ENCODE measurements at regions not wholly inside any gene's neighbourhood (a gene's known extent, or its start where the extent isn't known, plus 50 kb on each side); places are given as distances from the start of the nearest gene placed in this dataset.

- no peak for ATAC-seq
- TF ChIP-seq POU6F1 (CRISPR knock-in tag; IDR thresholded peaks at IDR 0.05; ENCODE audit: borderline replicate concordance, low read depth) (no peak), CSRNP3 (CRISPR knock-in tag; IDR thresholded peaks at IDR 0.05) (no peak), ZNF70 (CRISPR knock-in tag; IDR thresholded peaks at IDR 0.05) (no peak), OSR1 (CRISPR knock-in tag; IDR thresholded peaks at IDR 0.05) (no peak), ISL1 (CRISPR knock-in tag; IDR thresholded peaks at IDR 0.05) (no peak), TCF4 (CRISPR knock-in tag; IDR thresholded peaks at IDR 0.05; ENCODE audit: borderline replicate concordance) (no peak), PATZ1 (CRISPR knock-in tag; IDR thresholded peaks at IDR 0.05; ENCODE audit: borderline replicate concordance) (no peak), ZNF565 (CRISPR knock-in tag; conservative IDR thresholded peaks at IDR 0.05; ENCODE audit: low read depth) (no peak), CREB5 (CRISPR knock-in tag; IDR thresholded peaks at IDR 0.05; ENCODE audit: low read depth) (no peak), ZC3H10 (CRISPR knock-in tag; IDR thresholded peaks at IDR 0.05) (no peak), TOX (CRISPR knock-in tag; IDR thresholded peaks at IDR 0.05; ENCODE audit: borderline replicate concordance) (no peak), ESRRG (CRISPR knock-in tag; IDR thresholded peaks at IDR 0.05) (no peak), CSDC2 (CRISPR knock-in tag; IDR thresholded peaks at IDR 0.05) (no peak), ZFP30 (CRISPR knock-in tag; IDR thresholded peaks at IDR 0.05) (no peak), PPARA (CRISPR knock-in tag; IDR thresholded peaks at IDR 0.05; ENCODE audit: borderline replicate concordance) (no peak), SNAI2 (CRISPR knock-in tag; IDR thresholded peaks at IDR 0.05) (no peak), GLIS3 (CRISPR knock-in tag; IDR thresholded peaks at IDR 0.05) (no peak), ZNF8 (CRISPR knock-in tag; IDR thresholded peaks at IDR 0.05) (no peak), ZFP3 (CRISPR knock-in tag; IDR thresholded peaks at IDR 0.05) (no peak)
Measured at GRCh38 chrX:43016021-43016420, 238.1 kb upstream of the PPP1R2C start.

- ATAC-seq: no peak
- TF ChIP-seq PPARA (CRISPR knock-in tag; IDR thresholded peaks at IDR 0.05; ENCODE audit: borderline replicate concordance) (no peak), ISL1 (CRISPR knock-in tag; IDR thresholded peaks at IDR 0.05) (no peak), RARB (CRISPR knock-in tag; IDR thresholded peaks at IDR 0.05) (no peak), ZC3H10 (CRISPR knock-in tag; IDR thresholded peaks at IDR 0.05) (no peak), PATZ1 (CRISPR knock-in tag; IDR thresholded peaks at IDR 0.05; ENCODE audit: borderline replicate concordance) (no peak), BACH2 (CRISPR knock-in tag; IDR thresholded peaks at IDR 0.05; ENCODE audit: borderline replicate concordance) (no peak), ZNF8 (CRISPR knock-in tag; IDR thresholded peaks at IDR 0.05) (no peak), ESRRG (CRISPR knock-in tag; IDR thresholded peaks at IDR 0.05) (no peak), ARNTL (CRISPR knock-in tag; IDR thresholded peaks at IDR 0.05; ENCODE audit: borderline replicate concordance, low read depth) (no peak), CREB5 (CRISPR knock-in tag; IDR thresholded peaks at IDR 0.05; ENCODE audit: low read depth) (no peak), TSHZ2 (CRISPR knock-in tag; IDR thresholded peaks at IDR 0.05) (no peak), ZNF565 (CRISPR knock-in tag; conservative IDR thresholded peaks at IDR 0.05; ENCODE audit: low read depth) (no peak), TCF4 (CRISPR knock-in tag; IDR thresholded peaks at IDR 0.05; ENCODE audit: borderline replicate concordance) (no peak), ZFP3 (CRISPR knock-in tag; IDR thresholded peaks at IDR 0.05) (no peak), ZFP30 (CRISPR knock-in tag; IDR thresholded peaks at IDR 0.05) (no peak), TOX (CRISPR knock-in tag; IDR thresholded peaks at IDR 0.05; ENCODE audit: borderline replicate concordance) (no peak), CSRNP3 (CRISPR knock-in tag; IDR thresholded peaks at IDR 0.05) (no peak)
Measured at GRCh38 chrX:43018031-43018430, 240.1 kb upstream of the PPP1R2C start.
